HTR-8/SVneo (cell line): ENCODE measurements at regions not wholly inside any gene's neighbourhood (a gene's known extent, or its start where the extent isn't known, plus 50 kb on each side); places are given as distances from the start of the nearest gene placed in this dataset.
A peak's percentile ranks its signal among the peaks of the same experiment; 100 is the strongest.
"Not testable (repeated sequence)": the region's sequence is repeated elsewhere in the genome, so short reads cannot be mapped to it uniquely, and the experiment has no call there.

ENCODE experiments used
- DNase-seq: peaks from one replicate; pipeline ENCODE4 v3.0.0; 2011; ENCODE audit warnings: low spot score, mixed read lengths; ENCODE audit not compliant: insufficient read length
- FAIRE-seq: peaks from 2 replicates; lab custom pipeline; 2011; peaks lifted over from hg19 to GRCh38; lab: Jason Lieb, UNC

GRCh38 chr9:13948037-13948436 is 365.9 kb downstream of the NFIB start:
- no peak for FAIRE-seq
- DNase-seq: no peak

DNA sequence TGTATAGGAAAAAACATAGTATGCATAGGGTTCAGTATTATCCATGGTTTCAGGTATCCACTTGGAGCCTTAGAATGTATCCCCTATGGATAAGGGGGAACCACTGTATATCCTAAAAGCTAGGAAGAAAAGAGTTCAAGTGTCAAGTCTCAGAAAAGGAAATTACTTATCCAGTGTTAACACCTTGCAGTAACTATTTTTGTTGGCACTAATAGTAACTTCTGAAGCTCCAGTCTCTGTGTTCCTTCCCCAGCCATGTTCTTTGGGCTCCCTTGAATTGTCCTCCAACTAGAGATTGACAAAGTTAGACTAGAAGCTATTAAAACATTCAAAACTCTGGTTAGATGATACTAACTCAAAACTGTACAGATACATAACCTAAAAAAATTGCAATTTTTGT is 370.8 kb downstream of the NFIB start:
- FAIRE-seq: no peak
- DNase-seq: no peak

DNA sequence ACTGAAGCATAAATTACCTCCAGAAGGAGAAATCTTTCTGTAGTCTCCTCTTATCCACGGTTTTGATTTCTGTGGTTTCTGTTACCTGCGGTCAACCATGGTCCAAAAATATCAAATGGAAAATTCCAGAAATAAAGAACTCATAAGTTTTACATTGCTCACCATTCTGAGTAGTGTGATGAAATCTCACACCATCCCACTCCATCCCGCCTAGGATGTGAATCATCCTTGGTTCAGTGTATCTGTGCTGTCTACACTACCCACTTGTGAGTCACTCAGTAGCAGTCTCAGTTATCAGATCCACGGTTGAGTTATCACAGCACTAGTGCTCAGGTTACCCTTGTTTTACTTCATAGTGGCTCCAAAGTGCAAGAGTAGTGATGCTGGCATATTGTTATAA is 371.2 kb downstream of the NFIB start:
- FAIRE-seq (peak; percentile 57), DNase-seq (peak; percentile 29)

DNA sequence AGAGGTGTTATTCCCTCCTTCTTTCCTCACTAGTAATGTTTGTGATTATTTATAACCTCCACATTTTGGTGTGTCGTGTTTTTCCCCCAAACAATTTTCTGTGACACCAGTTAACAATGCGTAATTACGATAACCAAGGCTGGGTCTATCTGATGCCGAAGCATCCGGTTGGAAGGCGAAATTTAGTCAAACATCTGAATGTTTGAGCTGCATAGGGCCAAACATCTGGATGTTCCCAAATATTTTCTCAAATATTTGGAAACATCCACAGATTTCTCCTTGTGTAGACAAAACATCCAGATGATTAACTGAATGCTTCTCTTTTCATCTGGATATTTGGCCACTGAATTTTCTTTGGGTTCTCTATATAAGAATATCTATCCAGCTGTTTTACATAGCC is 371.7 kb downstream of the NFIB start:
- DNase-seq (no peak), FAIRE-seq (no peak)

- DNase-seq: no peak
- no peak for FAIRE-seq
These were observed 372.2 kb downstream of the NFIB start for GRCh38 chr9:13941714-13942113.

DNA sequence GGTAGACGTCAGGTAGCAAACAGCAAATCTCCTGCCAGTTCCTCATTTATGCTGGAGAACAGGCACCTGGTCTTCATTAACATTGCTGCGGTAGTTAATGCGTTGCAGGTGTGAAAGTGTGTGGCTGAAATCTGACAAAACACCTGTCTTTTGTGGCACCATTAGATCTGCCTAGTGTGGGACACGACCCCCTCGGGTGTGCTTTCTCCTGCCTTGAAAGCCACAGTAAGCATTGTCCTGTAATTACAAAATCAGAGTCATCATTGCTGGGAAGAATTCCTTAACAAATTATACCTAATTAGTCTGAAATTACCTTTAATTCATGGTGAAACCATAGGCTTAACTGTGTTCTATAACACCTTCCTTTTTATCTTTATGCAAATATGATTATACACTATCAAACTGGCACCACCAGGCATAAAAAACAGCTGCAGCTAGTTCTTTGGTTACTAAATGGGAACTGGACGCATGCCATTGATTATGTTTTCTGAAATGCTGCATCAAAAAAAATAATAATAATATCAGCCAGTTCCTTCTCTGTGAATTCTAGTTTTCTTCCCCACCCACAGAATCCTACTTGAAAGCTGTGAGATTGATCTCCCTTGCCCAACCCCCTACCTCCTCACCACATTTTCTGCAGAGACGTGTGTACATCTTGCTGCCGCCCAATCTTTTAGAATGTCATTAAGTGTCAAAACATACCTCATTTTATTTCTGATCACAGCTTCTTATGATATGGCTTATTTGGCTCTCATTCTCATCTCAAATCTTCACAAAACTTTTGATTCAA is 374.0 kb downstream of the NFIB start:
- DNase-seq (no peak), FAIRE-seq (no peak)

DNA sequence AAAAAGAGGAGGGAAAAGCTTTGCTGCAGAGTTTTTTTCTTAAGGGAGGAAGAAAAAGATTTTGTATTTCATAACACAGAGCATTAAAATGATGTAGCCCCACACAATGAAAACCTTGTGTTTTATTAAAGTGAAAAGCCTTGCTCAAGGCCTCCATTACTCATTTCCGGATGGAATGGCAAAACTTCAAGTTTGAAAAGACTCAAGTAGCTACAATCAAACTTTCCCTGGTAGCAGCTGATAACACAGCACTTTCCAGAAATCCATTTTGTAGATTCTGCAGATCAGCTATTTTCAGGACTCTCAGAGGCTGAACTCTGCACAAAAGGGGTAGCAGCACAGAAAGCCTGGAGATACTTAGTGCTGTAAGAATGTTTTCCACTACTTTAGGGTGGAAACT is 374.8 kb downstream of the NFIB start:
- FAIRE-seq: no peak
- DNase-seq: no peak

- DNase-seq: no peak
These were observed 379.5 kb downstream of the NFIB start for GRCh38 chr9:13934416-13934815.

DNA sequence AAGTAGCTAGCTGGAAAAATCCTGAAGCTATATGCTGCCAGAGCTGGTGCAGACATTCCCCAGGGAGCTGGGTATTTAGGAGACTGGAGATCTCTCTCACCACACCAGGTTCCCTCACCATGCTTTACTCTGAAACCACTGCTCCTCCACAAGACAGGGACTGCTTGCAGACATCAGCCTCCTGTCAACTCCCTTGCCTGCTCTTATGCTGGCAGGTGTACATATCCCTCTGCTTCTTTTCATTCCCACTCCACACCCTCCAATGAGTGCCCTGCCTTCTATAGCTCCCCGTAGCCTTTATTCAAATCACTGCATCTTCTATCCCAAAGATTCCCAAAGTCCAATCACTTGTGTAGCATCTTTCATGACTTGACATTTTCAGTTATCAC is 380.7 kb downstream of the NFIB start:
- DNase-seq (no peak), FAIRE-seq (no peak)

More at GRCh38 chr9:13934416-13934815, 379.5 kb downstream of the NFIB start:
- FAIRE-seq: no peak

DNA sequence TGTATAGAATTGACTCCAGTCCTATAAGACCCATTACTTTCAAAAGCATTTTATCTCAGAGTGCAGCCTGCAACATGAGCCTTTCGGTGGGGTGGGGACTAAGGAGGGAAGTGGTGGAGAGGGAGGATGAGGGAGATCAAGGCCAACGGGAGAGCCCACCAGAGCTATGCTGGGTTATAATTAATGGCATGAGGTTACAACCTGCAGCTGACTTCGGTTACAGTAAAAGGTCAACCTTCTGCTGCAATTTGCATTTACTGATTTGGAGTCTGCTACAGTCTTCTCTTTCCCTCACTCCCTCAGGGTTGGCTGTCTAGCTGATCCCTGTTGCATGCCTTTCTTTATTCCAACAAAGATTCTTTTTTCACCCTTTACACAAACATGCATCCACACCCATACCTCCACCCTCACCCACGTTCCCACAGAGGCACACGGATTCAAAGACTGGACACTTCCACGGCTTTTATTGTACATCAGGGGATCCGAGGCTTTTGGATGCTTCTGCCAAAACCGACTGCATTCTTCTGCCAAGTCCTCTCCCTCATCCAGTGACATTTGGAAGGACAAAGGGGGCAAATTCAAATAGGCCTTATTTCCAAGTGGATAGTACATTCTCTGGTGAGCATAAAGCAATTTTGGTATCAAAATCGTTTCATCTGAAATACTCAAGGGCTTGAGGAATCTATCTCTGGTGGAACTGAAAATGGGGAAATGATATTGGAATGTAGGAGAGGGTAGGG is 381.2 kb downstream of the NFIB start:
- no peak for DNase-seq
- FAIRE-seq: no peak

- FAIRE-seq (no peak), DNase-seq (no peak)
These were observed 384.9 kb downstream of the NFIB start for GRCh38 chr9:13929013-13929412.

GRCh38 chr9:13923381-13923780 is 390.6 kb downstream of the NFIB start:
- DNase-seq (no peak), FAIRE-seq (no peak)

GRCh38 chr9:13920557-13920956 is 393.4 kb downstream of the NFIB start:
- FAIRE-seq (no peak), DNase-seq (no peak)

DNA sequence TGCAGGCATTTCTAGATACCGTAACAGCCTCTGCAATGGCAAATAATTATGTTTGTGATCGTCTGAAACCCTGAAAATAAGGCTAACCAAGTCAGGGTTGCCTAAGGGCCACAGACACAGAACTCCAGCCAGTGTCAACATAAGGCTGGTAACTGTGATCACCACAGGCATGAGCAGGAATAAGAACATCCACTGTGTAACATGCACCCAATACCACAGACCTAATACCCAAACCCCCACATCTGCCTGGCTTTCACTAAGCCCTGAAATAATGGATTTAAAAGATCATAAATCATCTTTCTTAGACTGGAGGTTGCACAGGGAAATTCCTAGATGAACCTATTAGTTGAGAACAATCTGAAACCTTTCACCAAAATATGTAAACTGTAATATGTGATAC is 394.5 kb downstream of the NFIB start:
- FAIRE-seq: no peak
- DNase-seq: no peak

- FAIRE-seq (no peak), DNase-seq (no peak)
These were observed 396.4 kb downstream of the NFIB start for GRCh38 chr9:13917534-13917933.

GRCh38 chr9:13915591-13916301 is 398.2 kb downstream of the NFIB start:
- DNase-seq (no peak), FAIRE-seq (no peak)

DNA sequence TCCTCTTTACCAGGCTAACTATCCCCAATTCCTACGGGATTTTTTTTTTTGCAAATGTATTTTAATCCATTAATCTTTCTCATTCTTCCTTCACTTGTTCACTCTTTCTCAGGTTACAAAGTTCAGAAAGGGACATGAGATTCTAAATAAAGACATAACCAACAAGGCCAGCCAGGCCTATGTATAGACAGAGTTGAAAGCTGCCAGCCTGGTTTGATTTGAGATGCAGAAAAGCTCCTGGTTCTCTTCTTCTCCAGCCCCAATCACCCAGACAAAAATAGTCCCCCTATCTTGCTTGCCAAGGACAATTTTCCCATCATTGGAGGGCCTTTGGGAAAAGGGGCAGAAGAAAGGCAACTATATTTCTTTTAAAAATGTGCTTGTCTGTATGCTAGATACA is 398.8 kb downstream of the NFIB start:
- no peak for FAIRE-seq

DNA sequence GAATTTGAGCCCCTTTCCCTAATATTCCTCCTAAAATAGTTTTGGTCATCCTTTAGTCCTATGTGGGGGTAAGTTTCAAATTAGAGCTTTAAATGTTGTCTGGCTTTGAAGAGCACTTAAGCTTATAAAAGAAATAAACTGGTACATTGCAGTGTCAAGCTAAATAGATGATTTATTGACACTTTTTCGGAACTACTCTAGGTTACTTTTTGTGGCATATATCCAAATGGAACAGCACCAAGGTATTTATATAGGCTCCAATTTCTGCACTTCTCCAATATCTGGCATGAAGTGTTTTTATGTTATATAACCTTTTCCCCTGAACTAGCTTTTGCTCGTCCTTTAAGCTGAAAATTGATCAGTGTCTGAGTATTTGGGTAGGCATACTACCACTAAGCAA is 402.5 kb downstream of the NFIB start:
- DNase-seq (no peak), FAIRE-seq (no peak)

More for the DNA sequence above, 398.8 kb downstream of the NFIB start:
- no peak for DNase-seq

- not testable (repeated sequence) for DNase-seq, FAIRE-seq
These were observed 406.1 kb downstream of the NFIB start for GRCh38 chr9:13907842-13908241.

DNA sequence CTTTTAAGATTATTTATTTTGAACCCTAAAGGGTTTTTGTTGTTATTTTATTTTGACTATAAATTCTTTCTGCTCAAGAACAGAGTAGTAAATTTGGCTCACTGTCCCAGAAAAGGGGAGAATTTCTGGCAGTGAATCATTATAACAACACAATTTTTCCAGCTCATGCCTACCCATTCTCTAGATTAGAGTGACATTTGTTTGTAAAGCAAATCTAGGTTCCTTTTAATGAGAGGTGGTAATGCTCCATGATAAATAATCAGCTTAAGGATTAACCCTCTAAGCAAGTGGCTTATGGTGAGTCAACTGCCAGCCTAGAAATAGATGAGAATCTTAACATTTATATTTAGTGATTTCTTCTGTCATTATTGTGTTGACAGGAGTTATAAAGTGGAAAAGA is 409.2 kb downstream of the NFIB start:
- no peak for FAIRE-seq
- no peak for DNase-seq

DNA sequence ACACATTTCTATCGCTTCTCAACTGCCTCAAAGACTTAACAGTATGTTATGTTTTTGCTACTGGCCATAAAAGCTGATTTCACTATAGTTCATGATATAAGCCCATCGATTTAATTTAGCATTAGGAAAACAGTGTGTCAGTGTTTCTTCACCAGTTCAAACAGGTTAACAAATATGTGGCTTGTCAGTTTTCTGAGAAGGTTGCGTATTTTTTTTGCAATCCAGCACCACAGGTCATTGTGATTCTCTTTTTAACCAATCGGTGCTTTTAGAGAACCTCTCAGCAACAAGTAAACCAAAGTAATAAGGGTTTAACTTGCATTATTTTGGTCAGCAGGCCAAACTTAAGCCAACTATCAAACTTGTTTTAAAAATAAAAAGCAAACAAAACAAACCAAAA is 409.6 kb downstream of the NFIB start:
- DNase-seq (no peak), FAIRE-seq (no peak)
